ENCODE measurements at regions not wholly inside any gene's neighbourhood (a gene's known extent, or its start where the extent isn't known, plus 50 kb on each side); places are given as distances from the start of the nearest gene placed in this dataset.

- TF ChIP-seq CTCF (conservative IDR thresholded peaks at IDR 0.05) (no peak), ZFX (IDR thresholded peaks at IDR 0.05) (no peak)
Observed at GRCh38 chr3:124203292-124203691, 211.4 kb upstream of the ROPN1 start.
